ENCODE measurements at regions not wholly inside any gene's neighbourhood (a gene's known extent, or its start where the extent isn't known, plus 50 kb on each side); places are given as distances from the start of the nearest gene placed in this dataset.
"Not testable (repeated sequence)": the region's sequence is repeated elsewhere in the genome, so short reads cannot be mapped to it uniquely, and the experiment has no call there.

- no peak for DNase-seq
Observed at GRCh38 chr6:79391480-79391879, 145.8 kb downstream of the LCA5 start.

- DNase-seq, result no peak
Observed at GRCh38 chr6:79385893-79386292, 151.3 kb downstream of the LCA5 start.

- DNase-seq, result no peak
Observed at GRCh38 chr6:79385333-79385732, 150.9 kb upstream of the HMGN3 start.

GRCh38 chr6:79384845-79385244, 150.4 kb upstream of the HMGN3 start:
- DNase-seq, result no peak

- no peak for DNase-seq
Observed at GRCh38 chr6:79378957-79379356, 144.5 kb upstream of the HMGN3 start.

- no peak for DNase-seq
Observed at GRCh38 chr6:79377888-79378348, 143.4 kb upstream of the HMGN3 start.

GRCh38 chr6:79377047-79377446, 142.6 kb upstream of the HMGN3 start:
- DNase-seq, result no peak

- no peak for DNase-seq
Observed at GRCh38 chr6:79375635-79376337, 141.3 kb upstream of the HMGN3 start.

- DNase-seq, result no peak
Observed at GRCh38 chr6:79374308-79374707, 139.8 kb upstream of the HMGN3 start.

- peak; percentile 55 for DNase-seq
Observed at GRCh38 chr6:79373880-79374279, 139.4 kb upstream of the HMGN3 start.

- no peak for DNase-seq
Observed at GRCh38 chr6:79373246-79373645, 138.8 kb upstream of the HMGN3 start.

- DNase-seq, result no peak
Observed at GRCh38 chr6:79372757-79373156, 138.3 kb upstream of the HMGN3 start.

- no peak for DNase-seq
Observed at GRCh38 chr6:79369026-79369425, 134.5 kb upstream of the HMGN3 start.

- not testable (repeated sequence) for DNase-seq
Observed at GRCh38 chr6:79363441-79363840, 129.0 kb upstream of the HMGN3 start.

- not testable (repeated sequence) for DNase-seq
Observed at GRCh38 chr6:79361074-79361473, 126.6 kb upstream of the HMGN3 start.

- DNase-seq, result no peak
Observed at GRCh38 chr6:79353226-79353625, 118.7 kb upstream of the HMGN3 start.

- DNase-seq, result no peak
Observed at GRCh38 chr6:79338493-79338892, 104.0 kb upstream of the HMGN3 start.

GRCh38 chr6:79335133-79335674, 100.7 kb upstream of the HMGN3 start:
- no peak for DNase-seq

- DNase-seq, result no peak
Observed at GRCh38 chr6:79334674-79335073, 100.2 kb upstream of the HMGN3 start.

GRCh38 chr6:79330704-79331103, 96.2 kb upstream of the HMGN3 start:
- no peak for DNase-seq

- DNase-seq, result no peak
Observed at GRCh38 chr6:79313254-79313653, 78.8 kb upstream of the HMGN3 start.

GRCh38 chr6:79307321-79308036, 73.0 kb upstream of the HMGN3 start:
- peak; percentile 65 for DNase-seq

GRCh38 chr6:79305020-79305419, 70.5 kb upstream of the HMGN3 start:
- no peak for DNase-seq

- no peak for DNase-seq
Observed at GRCh38 chr6:79302341-79302740, 67.9 kb upstream of the HMGN3 start.

All from NCI-H226 (cell line).